GM12878 (cell line): ENCODE measurements at regions not wholly inside any gene's neighbourhood (a gene's known extent, or its start where the extent isn't known, plus 50 kb on each side); places are given as distances from the start of the nearest gene placed in this dataset.

Experiments
- ATAC-seq: fragments of 200-7000 bp; cut with Tn5 transposase; 3 replicates; pipeline ENCODE4 v1.9.1; 2020; ENCODE audit warnings: mild to moderate bottlenecking, moderate library complexity
- BruUV-seq: library from RNA; stranded (reverse); fragments of 400-500 nt; replicated peaks from 2 replicates; lab custom pipeline; 2021; lab: Mats Ljungman, UMichigan
- CTCF ChIA-PET: fragments of 300-600 bp; sonication (Branson Sonifier 250); formaldehyde crosslinking; extraction: SDS; loops from one replicate; lab custom pipeline; 2021; ENCODE audit warnings: inconsistent platforms; lab: Yijun Ruan, JAX
- POLR2A ChIA-PET: fragments of 350-600 bp; formaldehyde crosslinking; extraction: SDS; loops from one replicate; lab custom pipeline; 2021; ENCODE audit warnings: inconsistent platforms; lab: Charles Lee
- RAD21 ChIA-PET: fragments of 300-600 bp; sonication (Branson Sonifier 250); formaldehyde crosslinking; loops from one replicate; lab custom pipeline; 2023; ENCODE audit warnings: antibody characterized with exemption; ENCODE audit not compliant: unreplicated experiment; lab: Charles Lee
- SMC1A ChIA-PET: fragments of 300-600 bp; sonication (Branson Sonifier 250); formaldehyde crosslinking; loops from one replicate; lab custom pipeline; 2023; ENCODE audit not compliant: unreplicated experiment, uncharacterized antibody; lab: Charles Lee
- DNase-seq: peaks from one replicate; pipeline ENCODE4 v3.0.0-alpha.2; 2011; ENCODE audit warnings: low read depth, low spot score
- FAIRE-seq: peaks from 3 replicates; lab custom pipeline; 2011; peaks lifted over from hg19 to GRCh38; lab: Jason Lieb, UNC
- H2AFZ ChIP-seq: 2 replicates; pipeline ENCODE4 v1.6.0; 2011; ENCODE audit warnings: low read depth, low read length, control low read depth; ENCODE audit not compliant: control insufficient read depth
- H3K27ac ChIP-seq: 2 replicates; pipeline ENCODE4 v1.5.1; 2011; ENCODE audit warnings: control low read depth; ENCODE audit not compliant: control insufficient read depth, insufficient read depth
- H3K27me3 ChIP-seq, 2 experiments: replicated peaks in 1 of 2; 2 replicates each; pipeline versions ENCODE4 v1.6.0 to v1.6.1; 2011; ENCODE audit warnings: low read length in 1 of 2; ENCODE audit not compliant: control insufficient read depth in 2 of 2, insufficient read depth in 2 of 2
- H3K36me3 ChIP-seq, 2 experiments: 2 replicates each; pipeline ENCODE4 v1.5.1; 2011; ENCODE audit warnings: low read length in 1 of 2; ENCODE audit not compliant: control insufficient read depth in 2 of 2, insufficient read depth in 2 of 2
- H3K4me1 ChIP-seq: 2 replicates; pipeline ENCODE4 v1.6.1; 2011; ENCODE audit warnings: mild to moderate bottlenecking, low read length, moderate library complexity, mixed read lengths; ENCODE audit not compliant: control insufficient read depth, insufficient read depth
- H3K4me2 ChIP-seq: 2 replicates; pipeline ENCODE4 v1.6.0; 2011; ENCODE audit warnings: control low read depth; ENCODE audit not compliant: control insufficient read depth, insufficient read depth
- H3K4me3 ChIP-seq: fragments of 200-600 bp; sonication (generic); 2 replicates; pipeline ENCODE4 v1.5.1; 2016
- H3K79me2 ChIP-seq: 2 replicates; pipeline ENCODE4 v1.6.0; 2011; ENCODE audit warnings: low read length; ENCODE audit not compliant: control insufficient read depth, insufficient read depth
- H3K9ac ChIP-seq: 2 replicates; pipeline ENCODE4 v1.8.0; 2011; ENCODE audit warnings: low read length, control low read depth, mixed read lengths; ENCODE audit not compliant: control insufficient read depth, insufficient read depth
- H3K9me3 ChIP-seq: replicated peaks from 3 replicates; pipeline ENCODE4 v1.5.1; 2011; ENCODE audit warnings: mild to moderate bottlenecking, low read length; ENCODE audit not compliant: control insufficient read depth, insufficient read depth
- H4K20me1 ChIP-seq: 2 replicates; pipeline ENCODE4 v1.6.0; 2011; ENCODE audit not compliant: control insufficient read depth, insufficient read depth
- ASH2L ChIP-seq: fragments of 300-600, 200-600 bp; sonication (generic); IDR thresholded peaks from 2 replicates; pipeline ENCODE4 v1.6.1; 2017; ENCODE audit warnings: low read depth, mild to moderate bottlenecking, borderline replicate concordance
- CUX1 ChIP-seq: IDR thresholded peaks from 2 replicates; pipeline ENCODE4 v1.6.1; 2012; ENCODE audit warnings: improper control_type of control experiment, low read depth, low read length; ENCODE audit not compliant: insufficient replicate concordance
- EED ChIP-seq: sonication (generic); IDR thresholded peaks from 2 replicates; pipeline ENCODE4 v1.6.1; 2016; ENCODE audit warnings: antibody characterized with exemption, low read depth
- EZH2 ChIP-seq: IDR thresholded peaks from 2 replicates; pipeline ENCODE4 v1.6.1; 2012; ENCODE audit warnings: low read depth, mild to moderate bottlenecking, control low read depth, inconsistent platforms, low read length, borderline replicate concordance; ENCODE audit not compliant: control insufficient read depth
- KAT2A ChIP-seq: conservative IDR thresholded peaks from 2 replicates; pipeline ENCODE4 v1.6.1; 2011; ENCODE audit warnings: low read depth, low read length; ENCODE audit not compliant: control insufficient read depth
- MYB ChIP-seq: fragments of 150-350 bp; IDR thresholded peaks from 2 replicates; pipeline ENCODE4 v1.6.1; 2014; ENCODE audit warnings: mild to moderate bottlenecking, low read depth, low read length, borderline replicate concordance
- NKRF ChIP-seq: fragments of 450-650 bp; conservative IDR thresholded peaks from 2 replicates; pipeline ENCODE4 v1.6.1; 2017; ENCODE audit warnings: mild to moderate bottlenecking, moderate library complexity
- RCOR1 ChIP-seq: conservative IDR thresholded peaks from 2 replicates; pipeline ENCODE4 v1.6.1; 2012; ENCODE audit warnings: low read depth, low read length, improper control_type of control experiment
- SMC3 ChIP-seq: IDR thresholded peaks from 2 replicates; pipeline ENCODE4 v1.6.1; 2011; ENCODE audit warnings: low read length, improper control_type of control experiment, borderline replicate concordance
- SREBF2 ChIP-seq: IDR thresholded peaks from 2 replicates; pipeline ENCODE4 v1.6.1; 2012; ENCODE audit warnings: mild to moderate bottlenecking, low read length
- TAF1 ChIP-seq: IDR thresholded peaks from 2 replicates; pipeline ENCODE4 v1.6.1; 2011; ENCODE audit warnings: mild to moderate bottlenecking, low read depth, low read length, borderline replicate concordance
- USF1 ChIP-seq: IDR thresholded peaks from 2 replicates; pipeline ENCODE4 v1.6.1; 2011; ENCODE audit warnings: borderline replicate concordance, low read depth, mild to moderate bottlenecking, moderate library complexity, mixed read lengths, low read length; ENCODE audit not compliant: insufficient read depth; ENCODE audit errors: extremely low read length
- WGBS: methylation state at CpG from one replicate; pipeline ENCODE4 v1.1.6; 2016; ENCODE audit warnings: low lambda C conversion rate; ENCODE audit not compliant: insufficient replicate concordance, insufficient coverage; ENCODE audit errors: missing lambda C conversion rate; 5-methylcytosine and 5-hydroxymethylcytosine counted together
- in situ Hi-C: fragments of 300-500 bp; cut with MboI; formaldehyde crosslinking; loops from 9 replicates; pipeline ENCODE4 v1.14.3; 2018; ENCODE audit warnings: mixed read lengths
- intact Hi-C: fragments of 100-400 bp; cut with micrococcal nuclease; formaldehyde crosslinking; loops from one replicate; pipeline ENCODE4 v1.14.2; 2022; ENCODE audit not compliant: unreplicated experiment

DNA sequence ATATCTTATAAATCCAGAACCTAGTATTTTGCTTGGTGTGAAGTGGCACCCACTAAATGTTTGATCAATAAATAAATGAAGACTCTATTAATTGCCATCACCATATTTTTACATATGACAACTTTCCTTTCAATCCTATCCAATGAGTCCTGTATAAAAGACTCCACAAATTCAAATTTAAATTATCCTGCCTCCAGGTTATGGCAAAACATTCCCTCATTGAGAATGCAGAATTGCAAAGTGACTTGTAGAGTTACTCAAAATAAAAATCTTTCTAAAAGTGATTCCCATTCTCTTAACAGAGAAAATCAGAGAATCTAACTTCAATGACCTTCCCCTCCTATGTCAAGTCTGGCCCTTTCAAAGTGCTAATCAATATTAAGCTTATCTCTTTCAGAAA lies 236.8 kb downstream of the GRB14 start (continued):
- TF ChIP-seq USF1 (no peak), ASH2L (no peak), TAF1 (no peak), SMC3 (no peak)

GRCh38 chr2:164371916-164372315 lies 249.4 kb downstream of the GRB14 start:
- H3K27ac ChIP-seq = no peak overlapping the region
- BruUV-seq = no TSS peak
- FAIRE-seq = no peak
- SMC1A ChIA-PET = no interaction called here
- no peak overlapping the region for H3K4me2 ChIP-seq
- in situ Hi-C loops (no loop called here), intact Hi-C loops (no loop called here)
- RAD21 ChIA-PET = no interaction called here
- CTCF ChIA-PET = no interaction called here
- POLR2A ChIA-PET = no interaction called here
- no peaks in the 10 kb centered on the region for H3K4me1 ChIP-seq
- no peak for DNase-seq
- H2AFZ ChIP-seq = no peak overlapping the region
- H4K20me1 ChIP-seq = no peaks in the 10 kb centered on the region
- no peak overlapping the region for H3K9ac ChIP-seq
- H3K27me3 ChIP-seq = no peaks in the 10 kb centered on the region
- H3K36me3 ChIP-seq = no peaks in the 10 kb centered on the region
- no peak for TF ChIP-seq MYB
- TF ChIP-seq ASH2L = no peak
- no peak for TF ChIP-seq EED
- no peak for TF ChIP-seq SREBF2
- no peak for TF ChIP-seq NKRF
- no peak for TF ChIP-seq RCOR1
- TF ChIP-seq EZH2 = no peak
- TF ChIP-seq KAT2A = no peak
- no peak for TF ChIP-seq CUX1
- TF ChIP-seq, all 136 proteins: peak for 0
- Histone ChIP-seq H3K4me3 (no peak overlapping the region), H3K9me3 (no peaks in the 10 kb centered on the region), H3K79me2 (no peaks in the 10 kb centered on the region)
- ATAC-seq = no peak
- 16% methylated on average over 4 of the region's 4 CpGs for whole genome bisulfite sequencing
